ENCODE measurements at regions not wholly inside any gene's neighbourhood (a gene's known extent, or its start where the extent isn't known, plus 50 kb on each side); places are given as distances from the start of the nearest gene placed in this dataset.
"Not testable (repeated sequence)": the region's sequence is repeated elsewhere in the genome, so short reads cannot be mapped to it uniquely, and the experiment has no call there.

- ChIA-PET CTCF (no interaction called here), POLR2A (ENCODE audit: unreplicated experiment) (no interaction called here)
- intact Hi-C loops (cut with micrococcal nuclease; ENCODE audit: unreplicated experiment): no loop called here
- TF ChIP-seq CTCF (conservative IDR thresholded peaks at IDR 0.05) (no peak), EZH2 (IDR thresholded peaks at IDR 0.05; ENCODE audit: low read depth) (no peak)
- no peaks in the 10 kb centered on the region for H4K20me1 ChIP-seq (ENCODE audit: insufficient read depth)
- H3K4me3 ChIP-seq: no peak overlapping the region
- no peaks in the 10 kb centered on the region for H3K4me1 ChIP-seq (replicated peaks; ENCODE audit: insufficient read depth)
- no peaks in the 10 kb centered on the region for H3K9me2 ChIP-seq (ENCODE audit: insufficient read depth)
- H3K36me3 ChIP-seq (ENCODE audit: low read depth): no peaks in the 10 kb centered on the region
- H3K9me3 ChIP-seq (ENCODE audit: insufficient read depth, low read depth): no peaks in the 10 kb centered on the region
- H3K27ac ChIP-seq: no peak overlapping the region
- no peak overlapping the region for H2AFZ ChIP-seq
- DNase-seq: no peak
- H3K27me3 ChIP-seq (ENCODE audit: insufficient read depth, low read depth): no peaks in the 10 kb centered on the region
- no peaks in the 10 kb centered on the region for H3F3A ChIP-seq (ENCODE audit: insufficient read depth, low read depth)
- H3K79me2 ChIP-seq (ENCODE audit: low read depth): no peaks in the 10 kb centered on the region
- no peak overlapping the region for H3K4me2 ChIP-seq
- BruUV-seq (replicated peaks): no TSS peak
Measured at GRCh38 chr6:49284180-49284579, 178.9 kb downstream of the MMUT start.

GRCh38 chr6:49274809-49275769 lies 188.0 kb downstream of the MMUT start:
- H3K9me2 ChIP-seq (ENCODE audit: insufficient read depth); H3K27ac ChIP-seq; H3K9me3 ChIP-seq (ENCODE audit: insufficient read depth, low read depth); H3K79me2 ChIP-seq (ENCODE audit: low read depth); H3K36me3 ChIP-seq (ENCODE audit: low read depth); POLR2A ChIA-PET (ENCODE audit: unreplicated experiment); H2AFZ ChIP-seq; H3F3A ChIP-seq (ENCODE audit: insufficient read depth, low read depth); H4K20me1 ChIP-seq (ENCODE audit: insufficient read depth); BruUV-seq (replicated peaks); H3K4me3 ChIP-seq; H3K4me2 ChIP-seq; H3K27me3 ChIP-seq (ENCODE audit: insufficient read depth, low read depth); H3K4me1 ChIP-seq (replicated peaks; ENCODE audit: insufficient read depth); DNase-seq; intact Hi-C loops (cut with micrococcal nuclease; ENCODE audit: unreplicated experiment); CTCF ChIA-PET: not testable (repeated sequence)

- H3F3A ChIP-seq (ENCODE audit: insufficient read depth, low read depth): no peaks in the 10 kb centered on the region
- H4K20me1 ChIP-seq (ENCODE audit: insufficient read depth): no peaks in the 10 kb centered on the region
- 0 out of 2 replicates have a peak, but pooled peaks cover 6% of the 10 kb centered on the region for H3K9me3 ChIP-seq (ENCODE audit: insufficient read depth, low read depth)
- H3K36me3 ChIP-seq (ENCODE audit: low read depth): no peaks in the 10 kb centered on the region
- H3K79me2 ChIP-seq (ENCODE audit: low read depth): no peaks in the 10 kb centered on the region
- CTCF ChIA-PET: no interaction called here
- TF ChIP-seq EZH2 (IDR thresholded peaks at IDR 0.05; ENCODE audit: low read depth): no peak
- no peak for TF ChIP-seq CTCF (conservative IDR thresholded peaks at IDR 0.05)
- no peak overlapping the region for H3K4me3 ChIP-seq
- H2AFZ ChIP-seq: no peak overlapping the region
- intact Hi-C loops (cut with micrococcal nuclease; ENCODE audit: unreplicated experiment): no loop called here
- DNase-seq: no peak
- BruUV-seq (replicated peaks): no TSS peak
- POLR2A ChIA-PET (ENCODE audit: unreplicated experiment): no interaction called here
- H3K4me1 ChIP-seq (replicated peaks; ENCODE audit: insufficient read depth): no peaks in the 10 kb centered on the region; the same call in 1 of the 2 replicates
- no peak overlapping the region for H3K27ac ChIP-seq
- H3K4me2 ChIP-seq: no peak overlapping the region
- no peaks in the 10 kb centered on the region; the same call in 1 of the 2 replicates for H3K9me2 ChIP-seq (ENCODE audit: insufficient read depth)
- H3K27me3 ChIP-seq (ENCODE audit: insufficient read depth, low read depth): no peaks in the 10 kb centered on the region
Measured at GRCh38 chr6:49269190-49269589, 193.9 kb downstream of the MMUT start.

All from PC-9 (cell line).